GM19467 (cell line): ENCODE measurements at regions not wholly inside any gene's neighbourhood (a gene's known extent, or its start where the extent isn't known, plus 50 kb on each side); places are given as distances from the start of the nearest gene placed in this dataset.

ENCODE experiments used
- ATAC-seq: cut with Tn5 transposase; IDR thresholded peaks from one replicate; pipeline ENCODE4 v1.9.1; 2021; ENCODE audit warnings: mild to moderate bottlenecking, moderate library complexity; ENCODE audit not compliant: unreplicated experiment

GRCh38 chr6:130314271-130314670 is 51.5 kb upstream of the TMEM200A start:
- ATAC-seq: no peak

- no peak for ATAC-seq
Observed at GRCh38 chr6:130313206-130313605, 52.6 kb upstream of the TMEM200A start.

- no peak for ATAC-seq
Observed at GRCh38 chr6:130309028-130309427, 56.8 kb upstream of the TMEM200A start.

- ATAC-seq: no peak
Observed at GRCh38 chr6:130307752-130308361, 58.0 kb upstream of the TMEM200A start.

GRCh38 chr6:130306377-130306776 is 59.4 kb upstream of the TMEM200A start:
- no peak for ATAC-seq

GRCh38 chr6:130303431-130303830 is 62.4 kb upstream of the TMEM200A start:
- no peak for ATAC-seq

- no peak for ATAC-seq
Observed at GRCh38 chr6:130298258-130298657, 67.6 kb upstream of the TMEM200A start.

GRCh38 chr6:130296854-130297253 is 69.0 kb upstream of the TMEM200A start:
- no peak for ATAC-seq

GRCh38 chr6:130293800-130294199 is 71.0 kb upstream of the SAMD3 start:
- peak; percentile 63 for ATAC-seq

GRCh38 chr6:130288065-130288464 is 65.3 kb upstream of the SAMD3 start:
- ATAC-seq: no peak

GRCh38 chr6:130282234-130282995 is 59.7 kb upstream of the SAMD3 start:
- peak; percentile 70 for ATAC-seq

- ATAC-seq: no peak
Observed at GRCh38 chr6:130276507-130276906, 53.8 kb upstream of the SAMD3 start.

GRCh38 chr6:130274007-130274406 is 51.3 kb upstream of the SAMD3 start:
- no peak for ATAC-seq
